ENCODE measurements at regions not wholly inside any gene's neighbourhood (a gene's known extent, or its start where the extent isn't known, plus 50 kb on each side); places are given as distances from the start of the nearest gene placed in this dataset.

DNA sequence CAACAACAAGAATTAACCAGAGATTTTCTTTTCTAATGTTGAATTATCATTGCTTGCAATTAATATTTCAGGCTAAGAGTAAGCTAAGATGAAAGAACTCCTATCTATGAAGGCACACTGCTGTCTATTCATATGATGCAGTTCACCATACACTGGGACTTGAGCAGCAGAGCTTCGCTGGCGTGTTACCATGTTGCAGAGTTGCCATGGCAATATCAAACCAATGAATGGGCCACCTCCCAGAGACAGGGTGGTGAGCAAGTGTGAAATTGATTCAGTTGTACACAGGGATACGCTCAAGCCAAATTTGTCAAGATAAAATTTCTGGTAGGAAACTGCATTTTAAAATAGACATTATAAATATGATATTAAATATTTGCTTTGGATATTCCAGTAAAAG is 69.3 kb upstream of the MYO16 start:
- TF ChIP-seq EZH2 (IDR thresholded peaks at IDR 0.05) (no peak), POLR2AphosphoS5 (IDR thresholded peaks at IDR 0.05; ENCODE audit: borderline replicate concordance, low read depth, low read length) (no peak), FOXP2 (optimal IDR thresholded peaks at IDR 0.05; ENCODE audit: control extremely low read depth, extremely low read length, insufficient read depth) (no peak)

All from SK-N-MC (cell line).